ENCODE measurements at regions not wholly inside any gene's neighbourhood (a gene's known extent, or its start where the extent isn't known, plus 50 kb on each side); places are given as distances from the start of the nearest gene placed in this dataset.

DNA sequence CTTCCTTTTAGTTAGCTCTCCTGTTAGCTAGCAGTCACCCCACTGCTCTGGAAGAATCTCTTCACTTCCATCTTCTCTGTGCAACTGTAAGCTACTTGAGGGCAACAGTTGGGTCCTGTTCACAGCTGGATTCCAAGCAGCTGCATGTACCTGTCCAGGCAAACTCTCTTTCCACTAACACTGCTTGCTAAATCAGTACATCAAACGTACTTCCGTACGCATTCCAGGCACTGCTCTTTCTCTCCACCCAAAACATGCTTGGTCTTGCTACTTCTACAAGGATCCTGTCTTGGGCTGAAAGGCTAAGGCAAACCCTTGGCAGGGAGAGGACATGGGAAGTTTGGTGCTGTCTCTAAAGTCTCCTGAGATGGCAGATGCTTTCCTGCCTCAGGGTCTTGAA lies 139.2 kb upstream of the CACNA1E start:
- TF ChIP-seq GATA2 (IDR thresholded peaks at IDR 0.05; ENCODE audit: low read depth, low read length) (no peak), GATA3 (IDR thresholded peaks at IDR 0.05; ENCODE audit: low read depth, low read length) (no peak)

Data from SH-SY5Y (cell line).